Gastrocnemius medialis (tissue), 4 donors: ENCODE measurements at regions not wholly inside any gene's neighbourhood (a gene's known extent, or its start where the extent isn't known, plus 50 kb on each side); places are given as distances from the start of the nearest gene placed in this dataset.

Experiments used
- CTCF ChIP-seq, 5 experiments: fragments of 450-650 bp in 3 of 5; fragments of 200-600 bp in 2 of 5; sonication (generic) in 2 of 5; IDR thresholded peaks in 4 of 5; conservative IDR thresholded peaks in 1 of 5; 1 replicate in 4 of 5; 2 replicates in 1 of 5; pipeline ENCODE4 v1.5.1; 2016 to 2019; ENCODE audit warnings: antibody characterized with exemption in 5 of 5, mild to moderate bottlenecking in 3 of 5, moderate library complexity in 3 of 5
- POLR2A ChIP-seq, 2 donors: fragments of 450-650 bp; IDR thresholded peaks; one replicate each; pipeline ENCODE4 v1.6.1; 2017; ENCODE audit warnings: antibody characterized with exemption in 2 of 2, mild to moderate bottlenecking in 2 of 2, moderate library complexity in 2 of 2

GRCh38 chr20:52434041-52434425 is 242.5 kb upstream of the ZFP64 start:
- TF ChIP-seq CTCF (IDR thresholded peaks at IDR 0.05 in 4 of 5, conservative IDR thresholded peaks at IDR 0.05 in 1 of 5) (no peak), POLR2A (IDR thresholded peaks at IDR 0.05) (no peak)
